HG03159 (cell line): ENCODE measurements at regions not wholly inside any gene's neighbourhood (a gene's known extent, or its start where the extent isn't known, plus 50 kb on each side); places are given as distances from the start of the nearest gene placed in this dataset.
"Not testable (repeated sequence)": the region's sequence is repeated elsewhere in the genome, so short reads cannot be mapped to it uniquely, and the experiment has no call there.

ENCODE experiments used
- ATAC-seq: cut with Tn5 transposase; IDR thresholded peaks from one replicate; pipeline ENCODE4 v1.9.1; 2021; ENCODE audit warnings: mild to moderate bottlenecking, moderate library complexity; ENCODE audit not compliant: unreplicated experiment

GRCh38 chr16:33583702-33584101, 124.3 kb downstream of the TP53TG3F start:
- not testable (repeated sequence) for ATAC-seq

GRCh38 chr16:33588589-33588988, 129.2 kb downstream of the TP53TG3F start:
- ATAC-seq: not testable (repeated sequence)

DNA sequence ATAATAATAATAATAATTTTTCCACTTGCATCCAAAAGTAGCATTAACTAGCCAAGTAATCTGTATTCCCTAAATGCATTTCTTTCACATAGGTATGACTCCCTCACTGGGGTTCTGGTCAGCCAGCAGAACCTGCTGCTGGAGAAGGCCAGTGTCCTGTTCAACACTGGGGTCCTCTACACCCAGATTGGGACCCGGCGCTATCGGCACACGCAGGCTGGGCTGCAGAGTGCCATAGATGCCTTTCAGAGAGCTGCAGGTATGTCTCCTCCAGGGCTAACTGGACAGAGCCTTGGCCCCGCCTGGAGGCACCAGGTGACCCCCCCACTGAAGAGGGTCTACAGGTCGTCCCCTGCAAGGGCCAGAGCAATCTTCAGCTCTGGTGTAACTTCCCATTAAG, 133.9 kb downstream of the TP53TG3F start:
- not testable (repeated sequence) for ATAC-seq

- ATAC-seq: not testable (repeated sequence)
Measured at GRCh38 chr16:33595074-33595473, 135.7 kb downstream of the TP53TG3F start.

DNA sequence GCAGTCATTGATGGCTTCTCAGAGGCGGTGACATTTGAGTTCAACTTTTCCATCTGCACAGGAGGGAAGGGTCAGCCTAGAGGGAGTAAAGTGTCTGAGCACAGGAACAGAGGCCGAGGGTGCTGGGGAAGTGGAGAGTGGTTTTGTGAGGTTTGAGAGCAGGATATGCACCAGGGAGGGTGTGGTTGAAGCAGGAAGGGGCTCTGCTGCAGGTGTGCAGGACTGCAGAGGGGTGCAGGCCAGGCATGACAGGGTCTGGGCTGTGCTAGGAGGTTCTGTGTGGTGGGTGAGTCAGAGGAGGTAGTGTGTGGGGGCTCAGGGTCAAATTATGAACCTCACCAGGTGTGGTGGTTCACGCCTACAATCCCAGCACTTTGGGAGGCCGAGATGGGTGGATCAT, 141.6 kb downstream of the TP53TG3F start:
- peak; percentile 42 for ATAC-seq

- not testable (repeated sequence) for ATAC-seq
Measured at GRCh38 chr16:33623535-33624077, 164.2 kb downstream of the TP53TG3F start.

- not testable (repeated sequence) for ATAC-seq
Measured at GRCh38 chr16:33628895-33629294, 169.5 kb downstream of the TP53TG3F start.

GRCh38 chr16:33631713-33632112, 172.3 kb downstream of the TP53TG3F start:
- ATAC-seq: not testable (repeated sequence)

DNA sequence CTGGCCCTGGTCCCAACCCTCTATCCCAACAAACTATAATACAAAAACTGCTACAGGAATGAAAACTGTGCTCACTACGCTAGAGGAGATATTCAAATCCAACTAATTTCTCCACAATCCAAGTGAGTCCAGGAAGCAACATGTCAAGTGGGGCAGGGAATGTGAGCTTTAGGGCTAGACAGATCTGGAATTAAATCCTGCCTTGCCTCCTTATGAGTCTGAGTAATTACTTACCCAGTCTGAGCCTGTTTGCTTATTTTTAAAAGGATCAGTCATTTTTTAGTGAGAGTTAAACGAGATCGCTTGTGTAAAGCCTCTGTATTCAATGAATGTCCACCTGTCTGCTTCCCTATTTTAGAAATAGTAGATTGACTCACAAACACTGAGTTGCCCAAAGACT, 174.6 kb downstream of the TP53TG3F start:
- not testable (repeated sequence) for ATAC-seq

DNA sequence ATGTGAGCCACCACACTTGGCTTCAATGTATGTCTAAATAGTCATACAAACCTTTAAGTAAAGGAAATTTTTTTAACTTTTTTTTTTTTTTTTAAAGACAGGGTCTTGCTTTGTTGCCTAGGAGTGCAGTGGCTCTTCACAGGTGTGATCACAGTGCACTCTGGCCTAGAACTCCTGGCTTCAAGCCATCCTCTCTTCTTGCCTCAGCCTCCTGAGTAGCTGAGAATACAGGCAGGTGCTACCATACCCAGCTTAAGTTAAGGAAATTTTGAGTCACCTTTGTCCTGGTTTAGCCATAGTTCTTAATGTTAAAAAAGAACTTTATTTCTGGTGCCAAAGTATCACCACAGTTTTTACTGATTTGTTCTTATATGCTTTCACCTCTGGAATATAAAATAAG, 177.3 kb downstream of the TP53TG3F start:
- not testable (repeated sequence) for ATAC-seq

- peak; percentile 69 for ATAC-seq
Measured at GRCh38 chr16:33643270-33643669, 183.9 kb downstream of the TP53TG3F start.

GRCh38 chr16:33643698-33644381, 184.4 kb downstream of the TP53TG3F start:
- ATAC-seq: peak; percentile 58

DNA sequence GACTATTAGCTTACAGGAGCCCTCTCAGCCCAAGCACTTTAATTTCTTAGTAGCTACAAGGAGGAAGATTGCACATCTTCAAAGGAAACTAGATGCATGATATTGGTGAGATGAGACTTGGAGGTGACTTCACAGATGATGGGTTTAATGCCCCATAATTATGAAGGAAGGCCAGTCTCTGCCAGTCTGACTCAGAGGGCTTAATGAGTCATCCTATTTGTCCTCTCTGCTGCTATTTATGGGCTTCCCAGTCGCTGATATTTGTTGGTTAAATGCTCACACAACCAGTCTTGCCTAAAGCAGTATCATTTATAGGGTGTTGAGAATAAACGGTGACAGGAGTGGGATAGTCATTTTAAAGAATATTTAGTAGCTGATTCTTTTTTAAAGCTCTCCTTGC, 187.0 kb downstream of the TP53TG3F start:
- not testable (repeated sequence) for ATAC-seq

GRCh38 chr16:33655756-33656155, 196.3 kb downstream of the TP53TG3F start:
- not testable (repeated sequence) for ATAC-seq

- peak; percentile 76 for ATAC-seq
Measured at GRCh38 chr16:33656394-33656793, 197.0 kb downstream of the TP53TG3F start.

DNA sequence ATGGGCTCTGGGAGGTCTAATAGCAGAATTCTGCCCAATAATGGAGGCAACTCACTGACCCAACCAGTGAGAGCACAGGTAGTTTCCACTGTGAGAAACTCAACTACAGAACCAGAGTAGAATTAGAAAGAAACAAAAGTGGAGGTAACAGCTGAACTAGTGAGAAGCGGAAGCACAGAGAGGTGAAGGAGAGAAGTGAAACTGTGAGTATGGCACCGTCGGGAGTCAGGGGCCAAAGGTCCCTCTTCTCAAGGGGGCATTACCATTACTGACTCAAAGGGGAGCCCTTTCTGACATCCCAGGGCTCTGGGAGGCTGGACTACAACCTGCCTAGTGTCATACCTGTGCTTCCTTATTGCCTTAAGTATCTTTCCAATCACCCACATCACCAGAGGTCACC, 198.3 kb downstream of the TP53TG3F start:
- ATAC-seq: not testable (repeated sequence)

DNA sequence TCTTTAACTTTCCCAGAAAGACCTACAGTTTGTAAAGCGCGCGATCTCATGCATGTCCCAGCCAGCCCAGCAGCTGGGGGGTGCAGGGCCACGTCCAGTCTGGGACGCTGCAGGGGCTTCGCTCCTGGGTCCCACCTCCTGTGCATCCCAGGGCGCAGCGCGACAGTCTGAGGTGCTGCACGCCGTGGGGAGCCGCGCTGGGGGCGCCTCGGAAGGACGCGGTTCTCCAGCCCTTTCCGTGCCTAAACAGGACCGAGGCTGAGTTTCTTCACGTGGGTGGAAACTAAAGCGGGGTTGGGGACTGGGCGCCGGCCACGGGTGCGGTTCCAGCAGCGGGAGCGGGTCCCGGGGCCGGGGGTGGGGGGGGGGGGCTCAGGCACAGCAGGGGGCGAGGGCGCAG, 221.4 kb downstream of the TP53TG3F start:
- not testable (repeated sequence) for ATAC-seq

- not testable (repeated sequence) for ATAC-seq
Measured at GRCh38 chr16:33700320-33700719, 240.9 kb downstream of the TP53TG3F start.

DNA sequence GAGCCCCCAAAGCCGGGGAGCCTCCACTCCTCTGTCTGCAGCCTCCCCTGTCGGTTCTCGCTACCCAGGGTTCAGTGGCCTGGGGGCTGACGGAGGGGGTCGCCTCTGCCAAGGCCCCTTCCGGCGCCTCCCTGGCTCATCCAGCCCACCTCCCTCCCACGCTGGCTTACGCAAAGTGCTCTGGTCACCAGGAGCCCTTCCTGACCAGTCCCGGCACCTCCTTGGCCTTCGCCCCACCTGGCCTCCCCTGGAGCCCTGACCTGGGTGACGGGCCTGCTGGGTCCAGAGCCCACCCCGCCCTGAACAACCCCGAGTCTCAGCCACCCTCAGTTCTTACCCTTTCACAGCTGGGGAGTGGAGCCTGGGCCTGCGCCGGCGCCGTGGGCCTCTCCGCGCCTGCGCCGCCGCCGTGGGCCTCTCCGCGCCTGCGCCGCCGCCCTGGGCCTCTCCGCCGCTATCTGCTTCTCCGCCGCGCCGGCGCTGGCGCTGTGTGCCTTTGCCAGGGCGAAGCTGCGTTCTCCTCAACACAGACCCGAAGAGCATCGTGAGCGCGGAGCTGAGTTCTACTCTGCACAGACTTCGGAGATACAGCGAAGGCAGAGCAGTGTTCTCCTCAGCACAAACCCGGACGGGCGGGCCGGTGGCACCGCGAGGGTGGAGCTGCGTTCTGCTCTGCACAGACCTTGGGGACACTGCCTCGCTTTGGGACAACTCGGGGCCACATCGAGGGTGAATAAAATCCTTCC, 247.6 kb downstream of the TP53TG3F start:
- not testable (repeated sequence) for ATAC-seq

GRCh38 chr16:33707591-33707934, 248.2 kb downstream of the TP53TG3F start:
- not testable (repeated sequence) for ATAC-seq

DNA sequence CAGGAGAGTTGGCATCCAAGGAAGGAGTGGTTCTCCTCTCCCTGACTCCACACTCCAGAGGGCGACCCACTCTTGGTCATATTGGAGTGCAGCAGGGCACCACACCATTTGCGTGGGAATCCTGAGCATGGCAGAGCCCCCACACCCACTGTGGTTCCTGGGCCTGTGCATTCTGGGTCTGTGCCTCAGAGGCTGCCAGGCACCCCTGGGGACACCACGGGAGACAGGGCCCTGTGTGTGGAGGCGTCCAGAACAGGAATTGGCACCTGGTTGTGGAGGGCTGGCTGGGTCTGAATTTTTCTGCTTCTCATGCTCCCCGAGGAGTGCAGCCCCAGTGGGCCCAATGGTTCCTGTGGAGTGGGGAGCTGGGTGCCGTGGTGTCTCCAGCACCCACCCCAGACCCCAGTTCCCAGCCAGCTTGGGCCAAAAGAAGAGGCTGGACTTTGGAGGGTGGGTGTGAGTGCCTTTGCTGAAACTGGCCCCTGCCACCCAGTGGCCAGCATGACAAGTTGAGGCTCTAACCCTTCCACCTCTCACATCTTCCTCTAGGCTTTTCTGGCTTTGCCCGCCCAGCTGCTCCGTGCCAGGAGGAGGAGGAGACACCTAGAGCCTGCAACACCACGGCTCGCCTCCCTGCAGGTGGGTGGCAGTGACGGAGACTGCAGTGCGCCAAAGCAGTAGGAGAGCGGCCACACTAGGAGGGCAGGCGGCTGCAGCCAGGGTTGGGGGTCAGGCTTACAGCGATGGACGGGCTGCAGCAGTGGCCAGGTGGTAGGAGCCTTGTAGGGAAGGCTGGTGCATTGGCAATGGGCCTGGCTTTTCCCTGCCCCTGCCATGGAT, 250.7 kb downstream of the TP53TG3F start:
- not testable (repeated sequence) for ATAC-seq
